A549 (cell line): ENCODE measurements at regions not wholly inside any gene's neighbourhood (a gene's known extent, or its start where the extent isn't known, plus 50 kb on each side); places are given as distances from the start of the nearest gene placed in this dataset.

Source experiments
- ATAC-seq, 2 experiments: fragments of 200-7000 bp in 1 of 2; fragments of >200 bp in 1 of 2; cut with Nextera tagmentation in 1 of 2; cut with Tn5 transposase in 1 of 2; 3 replicates each; pipeline versions ENCODE4 v1.8.0 to v1.9.1; 2018 to 2020; ENCODE audit warnings: mild to moderate bottlenecking in 1 of 2, moderate library complexity in 1 of 2
- CTCF ChIA-PET: fragments of 300-600 bp; sonication (Branson Sonifier 250); formaldehyde crosslinking; extraction: SDS; loops from one replicate; lab custom pipeline; 2021; ENCODE audit warnings: antibody characterized with exemption, inconsistent platforms; lab: Yijun Ruan, JAX
- POLR2A ChIA-PET: fragments of 350-600 bp; formaldehyde crosslinking; extraction: SDS; loops from one replicate; lab custom pipeline; 2021; ENCODE audit warnings: antibody characterized with exemption, inconsistent platforms; lab: Yijun Ruan, JAX
- DNase-seq, 2 experiments: peaks; one replicate each; pipeline versions ENCODE4 v3.0.0 to v3.0.0-alpha.2; 2011 to 2016; ENCODE audit warnings: low read depth in 1 of 2, low spot score in 1 of 2
- FAIRE-seq: peaks from 2 replicates; lab custom pipeline; 2011; peaks lifted over from hg19 to GRCh38; lab: Jason Lieb, UNC
- H3K27ac ChIP-seq, 2 experiments: fragments of >200 bp; sonication (Bioruptor Twin); formaldehyde crosslinking; 3 replicates each; pipeline ENCODE4 v1.5.1; 2016 to 2017
- H3K4me1 ChIP-seq: fragments of >200 bp; sonication (Bioruptor Twin); formaldehyde crosslinking; 3 replicates; pipeline ENCODE4 v1.6.1; 2016
- H3K4me2 ChIP-seq: fragments of >200 bp; sonication (Bioruptor Twin); formaldehyde crosslinking; 3 replicates; pipeline ENCODE4 v1.6.1; 2016
- H3K4me3 ChIP-seq: fragments of >200 bp; sonication (Bioruptor Twin); formaldehyde crosslinking; 3 replicates; pipeline ENCODE4 v1.5.1; 2016
- H3K9me3 ChIP-seq: fragments of >200 bp; sonication (Bioruptor Twin); formaldehyde crosslinking; 3 replicates; pipeline ENCODE4 v1.6.1; 2016
- ATOH8 ChIP-seq: fragments of 250-450 bp; sonication (Bioruptor Pico); IDR thresholded peaks from 2 replicates; pipeline ENCODE4 v1.5.0; 2020; ENCODE audit warnings: low read depth, mild to moderate bottlenecking, moderate library complexity
- CEBPB ChIP-seq, 2 experiments: fragments of >200 bp in 1 of 2; sonication (Bioruptor Twin) in 1 of 2; formaldehyde crosslinking in 1 of 2; IDR thresholded peaks; 2 replicates each; pipeline ENCODE4 v1.6.1; 2012 to 2016
- CTCF ChIP-seq: fragments of >200 bp; sonication (Bioruptor Twin); formaldehyde crosslinking; IDR thresholded peaks from 3 replicates; pipeline ENCODE4 v1.5.1; 2016
- EHF ChIP-seq: fragments of 250-450 bp; sonication (Bioruptor Pico); IDR thresholded peaks from 2 replicates; pipeline ENCODE4 v1.5.0; 2020; ENCODE audit warnings: mild to moderate bottlenecking
- EHMT2 ChIP-seq: fragments of 200-600 bp; sonication (generic); IDR thresholded peaks from 2 replicates; pipeline ENCODE4 v1.6.1; 2016; ENCODE audit warnings: antibody characterized with exemption, low read depth, mild to moderate bottlenecking, moderate library complexity
- HES2 ChIP-seq: fragments of >200 bp; sonication (Bioruptor Twin); formaldehyde crosslinking; IDR thresholded peaks from 2 replicates; pipeline ENCODE4 v1.6.1; 2016
- HEYL ChIP-seq: fragments of 250-450 bp; sonication (Bioruptor Pico); IDR thresholded peaks from 2 replicates; pipeline ENCODE4 v1.8.0; 2021; ENCODE audit warnings: mild to moderate bottlenecking, moderate library complexity
- HOXB13 ChIP-seq: fragments of 250-450 bp; sonication (Bioruptor Pico); IDR thresholded peaks from 2 replicates; pipeline ENCODE4 v1.5.0; 2020; ENCODE audit warnings: low read depth, mild to moderate bottlenecking, moderate library complexity
- KDM1A ChIP-seq: fragments of 200-600 bp; sonication (generic); IDR thresholded peaks from 2 replicates; pipeline ENCODE4 v1.6.1; 2016; ENCODE audit warnings: low read depth, mild to moderate bottlenecking
- MYC ChIP-seq: IDR thresholded peaks from 2 replicates; pipeline ENCODE4 v1.6.1; 2012; ENCODE audit warnings: mild to moderate bottlenecking, inconsistent platforms, low read length, improper control_type of control experiment, borderline replicate concordance
- POLR2A ChIP-seq: IDR thresholded peaks from 2 replicates; pipeline ENCODE4 v1.6.1; 2012; ENCODE audit warnings: mild to moderate bottlenecking, low read length
- POLR2AphosphoS2 ChIP-seq: conservative IDR thresholded peaks from 2 replicates; pipeline ENCODE4 v1.6.1; 2012; ENCODE audit warnings: low read length, improper control_type of control experiment, inconsistent platforms
- RARB ChIP-seq: fragments of 250-450 bp; sonication (Bioruptor Pico); IDR thresholded peaks from 2 replicates; pipeline ENCODE4 v1.8.0; 2021; ENCODE audit warnings: mild to moderate bottlenecking, moderate library complexity
- RCOR1 ChIP-seq: fragments of 150-350 bp; IDR thresholded peaks from 2 replicates; pipeline ENCODE4 v1.6.1; 2014; ENCODE audit warnings: antibody characterized with exemption, low read length, low read depth
- REST ChIP-seq: fragments of 200-600 bp; sonication (generic); IDR thresholded peaks from 2 replicates; pipeline ENCODE4 v1.6.1; 2016; ENCODE audit warnings: antibody characterized with exemption, mild to moderate bottlenecking, moderate library complexity
- SREBF2 ChIP-seq: fragments of 450-650 bp; IDR thresholded peaks from 2 replicates; pipeline ENCODE4 v1.6.1; 2014; ENCODE audit warnings: mild to moderate bottlenecking, moderate library complexity
- TP53 ChIP-seq: fragments of 250-450 bp; sonication (Bioruptor Pico); IDR thresholded peaks from 2 replicates; pipeline ENCODE4 v1.5.0; 2021; ENCODE audit warnings: mild to moderate bottlenecking, moderate library complexity
- ZFP36 ChIP-seq: fragments of 450-650 bp; IDR thresholded peaks from 2 replicates; pipeline ENCODE4 v1.6.1; 2014; ENCODE audit warnings: borderline replicate concordance; ENCODE audit not compliant: partially characterized antibody
- ZNF302 ChIP-seq: fragments of 250-450 bp; sonication (Bioruptor Pico); IDR thresholded peaks from 2 replicates; pipeline ENCODE4 v1.9.0; 2021; ENCODE audit warnings: inconsistent platforms, mild to moderate bottlenecking, moderate library complexity
- ZSCAN20 ChIP-seq: fragments of 250-450 bp; sonication (Bioruptor Pico); IDR thresholded peaks from 2 replicates; pipeline ENCODE4 v1.8.0; 2022; ENCODE audit warnings: mild to moderate bottlenecking, moderate library complexity
- WGBS: methylation state at CpG from one replicate; pipeline ENCODE4 v1.1.6; 2017; ENCODE audit errors: missing lambda C conversion rate; 5-methylcytosine and 5-hydroxymethylcytosine counted together

- FAIRE-seq (no peak), ATAC-seq (no peak), DNase-seq (no peak)
- Histone ChIP-seq H3K4me3 (no peak overlapping the region), H3K27ac (no peak overlapping the region), H3K4me2 (no peak overlapping the region), H3K9me3 (no peaks in the 10 kb centered on the region), H3K4me1 (peaks cover 21% of the 10 kb centered on the region)
- POLR2A ChIA-PET: no interaction called here
- WGBS: 82% methylated on average over 3 of the region's 4 CpGs
- CTCF ChIA-PET: interaction anchor here (0.6 kb wide), 1 partner anchor 73 kb away, joined by 3 read pairs; no protein-coding TSS in a partner anchor
- TF ChIP-seq HEYL (CRISPR knock-in tag) (no peak), ZFP36 (no peak), MYC (no peak), ZSCAN20 (CRISPR knock-in tag) (no peak), TP53 (CRISPR knock-in tag) (no peak), POLR2A (no peak), ZNF302 (no peak), POLR2AphosphoS2 (no peak), SREBF2 (no peak), HOXB13 (CRISPR knock-in tag) (no peak), REST (no peak), CEBPB (IDR thresholded peaks at IDR 0.05) (no peak), ATOH8 (CRISPR knock-in tag) (no peak), EHMT2 (no peak), HES2 (no peak)
Observed at GRCh38 chr1:47551971-47552528, 114.2 kb downstream of the FOXD2 start.

GRCh38 chr1:47554082-47554481 lies 116.2 kb downstream of the FOXD2 start:
- 90% methylated on average over 5 of the region's 5 CpGs for WGBS
- DNase-seq (no peak), ATAC-seq (no peak), FAIRE-seq (no peak)
- CTCF ChIA-PET: interaction anchor here (1.6 kb wide), 1 partner anchor 16 kb away, joined by 3 read pairs; no protein-coding TSS in a partner anchor
- peak overlapping the region; percentile 16 to 64; a peak in 2 of 6 replicates for H3K27ac ChIP-seq
- H3K9me3 ChIP-seq: no peaks in the 10 kb centered on the region
- H3K4me3 ChIP-seq: no peak overlapping the region
- POLR2A ChIA-PET: no interaction called here
- H3K4me2 ChIP-seq: no peak overlapping the region
- TF ChIP-seq CTCF: no peak
- no peak for TF ChIP-seq RARB (CRISPR knock-in tag)
- no peak for TF ChIP-seq KDM1A
- TF ChIP-seq EHF (CRISPR knock-in tag): no peak
- TF ChIP-seq RCOR1: no peak
- peaks cover 36% of the 10 kb centered on the region for H3K4me1 ChIP-seq
